ENCODE measurements at regions not wholly inside any gene's neighbourhood (a gene's known extent, or its start where the extent isn't known, plus 50 kb on each side); places are given as distances from the start of the nearest gene placed in this dataset.
"Not testable (repeated sequence)": the region's sequence is repeated elsewhere in the genome, so short reads cannot be mapped to it uniquely, and the experiment has no call there.

GRCh38 chr4:177494791-177495190 lies 52.6 kb upstream of the AGA start:
- Mint-ChIP-seq H3K9me3 (no peaks in the 10 kb centered on the region), H3K27me3 (no peaks in the 10 kb centered on the region), H3K27ac (ENCODE audit: low read depth) (no peak overlapping the region), H3K4me3 (no peak overlapping the region), H3K4me1 (no peaks in the 10 kb centered on the region), H3K36me3 (ENCODE audit: insufficient read depth) (no peaks in the 10 kb centered on the region)
- no peak for DNase-seq (ENCODE audit: low spot score in 2 of 2)
- no peak for ATAC-seq (replicated peaks; ENCODE audit: extremely low read depth, poor library complexity, severe bottlenecking)

GRCh38 chr4:177495626-177496025 lies 53.4 kb upstream of the AGA start:
- not testable (repeated sequence) for H3K4me1 Mint-ChIP-seq; ATAC-seq (replicated peaks; ENCODE audit: extremely low read depth, poor library complexity, severe bottlenecking); H3K4me3 Mint-ChIP-seq; H3K36me3 Mint-ChIP-seq (ENCODE audit: insufficient read depth); H3K27me3 Mint-ChIP-seq; H3K9me3 Mint-ChIP-seq; H3K27ac Mint-ChIP-seq (ENCODE audit: low read depth); DNase-seq (ENCODE audit: low spot score in 2 of 2)

- no peak overlapping the region for H3K4me3 Mint-ChIP-seq
- no peaks in the 10 kb centered on the region for H3K4me1 Mint-ChIP-seq
- no peaks in the 10 kb centered on the region for H3K27me3 Mint-ChIP-seq
- ATAC-seq (replicated peaks; ENCODE audit: extremely low read depth, poor library complexity, severe bottlenecking) (no peak), DNase-seq (ENCODE audit: low spot score in 2 of 2) (no peak)
- peaks cover 2% of the 10 kb centered on the region for H3K36me3 Mint-ChIP-seq (ENCODE audit: insufficient read depth)
- H3K9me3 Mint-ChIP-seq = no peaks in the 10 kb centered on the region
- H3K27ac Mint-ChIP-seq (ENCODE audit: low read depth) = no peak overlapping the region
Observed at GRCh38 chr4:177499537-177499936, 57.3 kb upstream of the AGA start.

GRCh38 chr4:177505171-177505615 lies 63.0 kb upstream of the AGA start:
- Mint-ChIP-seq H3K4me1 (no peaks in the 10 kb centered on the region), H3K9me3 (no peaks in the 10 kb centered on the region), H3K36me3 (ENCODE audit: insufficient read depth) (peaks cover 2% of the 10 kb centered on the region), H3K27ac (ENCODE audit: low read depth) (no peak overlapping the region), H3K27me3 (no peaks in the 10 kb centered on the region), H3K4me3 (no peak overlapping the region)
- no peak for DNase-seq (ENCODE audit: low spot score in 2 of 2)
- no peak for ATAC-seq (replicated peaks; ENCODE audit: extremely low read depth, poor library complexity, severe bottlenecking)

GRCh38 chr4:177508662-177509061 lies 66.4 kb upstream of the AGA start:
- DNase-seq (ENCODE audit: low spot score in 2 of 2) (no peak), ATAC-seq (replicated peaks; ENCODE audit: extremely low read depth, poor library complexity, severe bottlenecking) (no peak)
- no peaks in the 10 kb centered on the region for H3K4me1 Mint-ChIP-seq
- no peaks in the 10 kb centered on the region for H3K27me3 Mint-ChIP-seq
- H3K4me3 Mint-ChIP-seq = no peak overlapping the region
- H3K9me3 Mint-ChIP-seq = no peaks in the 10 kb centered on the region
- no peak overlapping the region for H3K27ac Mint-ChIP-seq (ENCODE audit: low read depth)
- no peaks in the 10 kb centered on the region for H3K36me3 Mint-ChIP-seq (ENCODE audit: insufficient read depth)

GRCh38 chr4:177509226-177509745 lies 67.0 kb upstream of the AGA start:
- ATAC-seq (replicated peaks; ENCODE audit: extremely low read depth, poor library complexity, severe bottlenecking) = no peak
- no peaks in the 10 kb centered on the region for H3K36me3 Mint-ChIP-seq (ENCODE audit: insufficient read depth)
- no peaks in the 10 kb centered on the region for H3K4me1 Mint-ChIP-seq
- H3K4me3 Mint-ChIP-seq = no peak overlapping the region
- no peaks in the 10 kb centered on the region for H3K27me3 Mint-ChIP-seq
- H3K9me3 Mint-ChIP-seq = no peaks in the 10 kb centered on the region
- no peak for DNase-seq (ENCODE audit: low spot score in 2 of 2)
- H3K27ac Mint-ChIP-seq (ENCODE audit: low read depth) = no peak overlapping the region

GRCh38 chr4:177511611-177512010 lies 69.4 kb upstream of the AGA start:
- DNase-seq (ENCODE audit: low spot score in 2 of 2) (no peak), ATAC-seq (replicated peaks; ENCODE audit: extremely low read depth, poor library complexity, severe bottlenecking) (no peak)
- no peaks in the 10 kb centered on the region for H3K4me1 Mint-ChIP-seq
- no peaks in the 10 kb centered on the region for H3K9me3 Mint-ChIP-seq
- H3K27me3 Mint-ChIP-seq = no peaks in the 10 kb centered on the region
- no peak overlapping the region for H3K27ac Mint-ChIP-seq (ENCODE audit: low read depth)
- H3K4me3 Mint-ChIP-seq = no peak overlapping the region
- no peaks in the 10 kb centered on the region for H3K36me3 Mint-ChIP-seq (ENCODE audit: insufficient read depth)

GRCh38 chr4:177512646-177513045 lies 70.4 kb upstream of the AGA start:
- no peaks in the 10 kb centered on the region for H3K4me1 Mint-ChIP-seq
- no peaks in the 10 kb centered on the region for H3K9me3 Mint-ChIP-seq
- DNase-seq (ENCODE audit: low spot score in 2 of 2) (no peak), ATAC-seq (replicated peaks; ENCODE audit: extremely low read depth, poor library complexity, severe bottlenecking) (no peak)
- H3K4me3 Mint-ChIP-seq = no peak overlapping the region
- no peaks in the 10 kb centered on the region for H3K36me3 Mint-ChIP-seq (ENCODE audit: insufficient read depth)
- no peaks in the 10 kb centered on the region for H3K27me3 Mint-ChIP-seq
- no peak overlapping the region for H3K27ac Mint-ChIP-seq (ENCODE audit: low read depth)

GRCh38 chr4:177517862-177518261 lies 75.6 kb upstream of the AGA start:
- DNase-seq (ENCODE audit: low spot score in 2 of 2) (no peak), ATAC-seq (replicated peaks; ENCODE audit: extremely low read depth, poor library complexity, severe bottlenecking) (no peak)
- H3K4me1 Mint-ChIP-seq = no peaks in the 10 kb centered on the region
- H3K4me3 Mint-ChIP-seq = no peak overlapping the region
- H3K27me3 Mint-ChIP-seq = no peaks in the 10 kb centered on the region
- no peak overlapping the region for H3K27ac Mint-ChIP-seq (ENCODE audit: low read depth)
- no peaks in the 10 kb centered on the region for H3K36me3 Mint-ChIP-seq (ENCODE audit: insufficient read depth)
- H3K9me3 Mint-ChIP-seq = no peaks in the 10 kb centered on the region

- H3K27ac Mint-ChIP-seq (ENCODE audit: low read depth) = no peak overlapping the region
- H3K36me3 Mint-ChIP-seq (ENCODE audit: insufficient read depth) = no peaks in the 10 kb centered on the region
- ATAC-seq (replicated peaks; ENCODE audit: extremely low read depth, poor library complexity, severe bottlenecking) (no peak), DNase-seq (ENCODE audit: low spot score in 2 of 2) (no peak)
- H3K27me3 Mint-ChIP-seq = no peaks in the 10 kb centered on the region
- no peaks in the 10 kb centered on the region for H3K9me3 Mint-ChIP-seq
- no peaks in the 10 kb centered on the region for H3K4me1 Mint-ChIP-seq
- no peak overlapping the region for H3K4me3 Mint-ChIP-seq
Observed at GRCh38 chr4:177519481-177520260, 77.4 kb upstream of the AGA start.

GRCh38 chr4:177528620-177529019 lies 86.4 kb upstream of the AGA start:
- ATAC-seq (replicated peaks; ENCODE audit: extremely low read depth, poor library complexity, severe bottlenecking) (no peak), DNase-seq (ENCODE audit: low spot score in 2 of 2) (no peak)
- H3K36me3 Mint-ChIP-seq (ENCODE audit: insufficient read depth) = no peaks in the 10 kb centered on the region
- H3K4me3 Mint-ChIP-seq = no peak overlapping the region
- H3K9me3 Mint-ChIP-seq = no peaks in the 10 kb centered on the region
- no peaks in the 10 kb centered on the region for H3K27me3 Mint-ChIP-seq
- no peak overlapping the region for H3K27ac Mint-ChIP-seq (ENCODE audit: low read depth)
- H3K4me1 Mint-ChIP-seq = no peaks in the 10 kb centered on the region

- H3K4me1 Mint-ChIP-seq = no peaks in the 10 kb centered on the region
- DNase-seq (ENCODE audit: low spot score in 2 of 2) (no peak), ATAC-seq (replicated peaks; ENCODE audit: extremely low read depth, poor library complexity, severe bottlenecking) (no peak)
- peaks cover 10% of the 10 kb centered on the region for H3K27me3 Mint-ChIP-seq
- peaks cover 6% of the 10 kb centered on the region for H3K9me3 Mint-ChIP-seq
- no peaks in the 10 kb centered on the region for H3K36me3 Mint-ChIP-seq (ENCODE audit: insufficient read depth)
- no peak overlapping the region for H3K4me3 Mint-ChIP-seq
- no peak overlapping the region for H3K27ac Mint-ChIP-seq (ENCODE audit: low read depth)
Observed at GRCh38 chr4:177530561-177530960, 88.3 kb upstream of the AGA start.

GRCh38 chr4:177532358-177532757 lies 90.1 kb upstream of the AGA start:
- Mint-ChIP-seq H3K27me3 (peaks cover 10% of the 10 kb centered on the region), H3K4me1 (no peaks in the 10 kb centered on the region), H3K9me3 (peaks cover 6% of the 10 kb centered on the region), H3K27ac (ENCODE audit: low read depth) (no peak overlapping the region), H3K36me3 (ENCODE audit: insufficient read depth) (no peaks in the 10 kb centered on the region), H3K4me3 (no peak overlapping the region)
- DNase-seq (ENCODE audit: low spot score in 2 of 2) (no peak), ATAC-seq (replicated peaks; ENCODE audit: extremely low read depth, poor library complexity, severe bottlenecking) (no peak)

Measured in central memory CD8-positive, alpha-beta T cell (primary cell).